ENCODE measurements at regions not wholly inside any gene's neighbourhood (a gene's known extent, or its start where the extent isn't known, plus 50 kb on each side); places are given as distances from the start of the nearest gene placed in this dataset.

DNA sequence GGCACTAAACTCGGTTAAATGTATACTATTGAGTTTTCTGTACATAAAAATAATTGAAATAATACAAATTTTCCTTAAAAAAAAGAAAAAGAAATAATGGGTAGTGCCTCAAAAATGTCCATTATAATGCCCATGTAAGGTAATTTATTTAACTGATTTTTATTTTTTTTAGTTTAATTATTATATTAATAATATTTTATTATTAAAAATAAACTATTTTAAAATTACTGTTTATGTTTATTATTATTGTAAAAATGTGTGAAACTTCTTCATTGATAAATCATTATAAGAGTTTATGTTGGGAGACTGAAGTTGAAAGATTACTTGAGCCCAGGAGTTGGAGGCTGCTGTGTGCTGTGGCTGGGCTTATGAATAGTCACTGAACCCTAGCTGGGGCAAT, 925.5 kb upstream of the EPHA7 start:
- no peaks in the 10 kb centered on the region for H3K27me3 ChIP-seq
- no peak overlapping the region for H3K4me3 ChIP-seq
- 73 to 91% methylated on average over 1 of the region's 1 CpG for WGBS, 2 donors
- no peak for DNase-seq (ENCODE audit: low spot score in 2 of 2)
- H3K36me3 ChIP-seq, result no peaks in the 10 kb centered on the region
- no peak for TF ChIP-seq EP300 (IDR thresholded peaks at IDR 0.05)
- TF ChIP-seq POLR2A (IDR thresholded peaks at IDR 0.05), result no peak
- TF ChIP-seq, protein P1, sequence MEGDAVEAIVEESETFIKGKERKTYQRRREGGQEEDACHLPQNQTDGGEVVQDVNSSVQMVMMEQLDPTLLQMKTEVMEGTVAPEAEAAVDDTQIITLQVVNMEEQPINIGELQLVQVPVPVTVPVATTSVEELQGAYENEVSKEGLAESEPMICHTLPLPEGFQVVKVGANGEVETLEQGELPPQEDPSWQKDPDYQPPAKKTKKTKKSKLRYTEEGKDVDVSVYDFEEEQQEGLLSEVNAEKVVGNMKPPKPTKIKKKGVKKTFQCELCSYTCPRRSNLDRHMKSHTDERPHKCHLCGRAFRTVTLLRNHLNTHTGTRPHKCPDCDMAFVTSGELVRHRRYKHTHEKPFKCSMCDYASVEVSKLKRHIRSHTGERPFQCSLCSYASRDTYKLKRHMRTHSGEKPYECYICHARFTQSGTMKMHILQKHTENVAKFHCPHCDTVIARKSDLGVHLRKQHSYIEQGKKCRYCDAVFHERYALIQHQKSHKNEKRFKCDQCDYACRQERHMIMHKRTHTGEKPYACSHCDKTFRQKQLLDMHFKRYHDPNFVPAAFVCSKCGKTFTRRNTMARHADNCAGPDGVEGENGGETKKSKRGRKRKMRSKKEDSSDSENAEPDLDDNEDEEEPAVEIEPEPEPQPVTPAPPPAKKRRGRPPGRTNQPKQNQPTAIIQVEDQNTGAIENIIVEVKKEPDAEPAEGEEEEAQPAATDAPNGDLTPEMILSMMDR (IDR thresholded peaks at IDR 0.05), result no peak
- H3K27ac ChIP-seq, result no peak overlapping the region
- no peaks in the 10 kb centered on the region for H3K4me1 ChIP-seq
- no peaks in the 10 kb centered on the region for H3K9me3 ChIP-seq

DNA sequence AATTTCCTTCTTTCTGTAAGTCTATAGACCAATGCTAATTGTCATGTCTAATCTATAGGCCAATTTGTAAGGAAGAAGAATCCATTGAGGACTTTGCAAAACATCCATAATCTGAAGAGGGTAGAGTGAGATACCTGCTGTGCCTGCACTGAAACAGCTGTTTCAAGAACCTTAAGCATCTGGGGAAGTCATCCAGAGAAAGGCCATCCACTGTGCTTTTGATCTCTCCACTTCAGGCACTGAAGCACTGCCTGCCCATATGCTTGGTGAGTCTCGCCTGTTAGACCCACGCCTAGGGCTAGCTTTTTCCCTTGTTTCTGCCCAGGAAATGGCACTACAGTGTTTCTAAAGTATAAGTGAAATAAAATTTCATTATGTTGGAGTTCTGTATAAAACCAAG, 921.8 kb upstream of the EPHA7 start:
- no peaks in the 10 kb centered on the region for H3K27me3 ChIP-seq
- TF ChIP-seq, protein P1 (IDR thresholded peaks at IDR 0.05), result no peak
- TF ChIP-seq POLR2A (IDR thresholded peaks at IDR 0.05), result no peak
- no peak for TF ChIP-seq EP300 (IDR thresholded peaks at IDR 0.05)
- H3K4me3 ChIP-seq, result no peak overlapping the region
- no peak overlapping the region for H3K27ac ChIP-seq
- DNase-seq (ENCODE audit: low spot score in 2 of 2), result no peak
- no peaks in the 10 kb centered on the region for H3K36me3 ChIP-seq
- WGBS, 2 donors, result 64 to 69% methylated on average over 2 of the region's 2 CpGs
- no peaks in the 10 kb centered on the region for H3K9me3 ChIP-seq
- H3K4me1 ChIP-seq, result no peaks in the 10 kb centered on the region

DNA sequence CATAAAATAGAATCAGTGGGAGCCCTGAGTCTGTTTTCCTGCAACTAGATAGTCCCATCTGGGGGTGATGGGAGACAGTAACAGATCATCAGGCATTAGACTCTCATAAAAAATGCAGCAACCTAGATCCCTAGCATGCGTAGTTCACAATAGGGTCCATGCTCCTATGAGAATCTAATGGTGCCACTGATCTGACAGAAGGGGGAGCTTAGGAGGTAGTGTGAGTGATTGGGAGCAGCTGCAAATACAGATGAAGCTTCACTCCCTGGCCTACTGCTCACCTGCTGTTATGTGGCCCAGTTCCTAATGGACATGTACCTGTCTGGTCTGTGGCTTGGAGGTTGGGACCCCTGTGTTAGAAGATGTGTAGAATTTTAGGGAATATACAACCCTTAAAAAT, 904.5 kb upstream of the EPHA7 start:
- Histone ChIP-seq H3K9me3 (no peaks in the 10 kb centered on the region), H3K27ac (no peak overlapping the region), H3K27me3 (no peaks in the 10 kb centered on the region), H3K36me3 (no peaks in the 10 kb centered on the region), H3K4me1 (no peaks in the 10 kb centered on the region), H3K4me3 (no peak overlapping the region)
- DNase-seq (ENCODE audit: low spot score in 2 of 2), result no peak
- TF ChIP-seq, protein P1 (IDR thresholded peaks at IDR 0.05), result no peak
- TF ChIP-seq POLR2A (IDR thresholded peaks at IDR 0.05) (no peak), EP300 (IDR thresholded peaks at IDR 0.05) (no peak)
- WGBS, 2 donors, result 82 to 90% methylated on average over 1 of the region's 1 CpG

DNA sequence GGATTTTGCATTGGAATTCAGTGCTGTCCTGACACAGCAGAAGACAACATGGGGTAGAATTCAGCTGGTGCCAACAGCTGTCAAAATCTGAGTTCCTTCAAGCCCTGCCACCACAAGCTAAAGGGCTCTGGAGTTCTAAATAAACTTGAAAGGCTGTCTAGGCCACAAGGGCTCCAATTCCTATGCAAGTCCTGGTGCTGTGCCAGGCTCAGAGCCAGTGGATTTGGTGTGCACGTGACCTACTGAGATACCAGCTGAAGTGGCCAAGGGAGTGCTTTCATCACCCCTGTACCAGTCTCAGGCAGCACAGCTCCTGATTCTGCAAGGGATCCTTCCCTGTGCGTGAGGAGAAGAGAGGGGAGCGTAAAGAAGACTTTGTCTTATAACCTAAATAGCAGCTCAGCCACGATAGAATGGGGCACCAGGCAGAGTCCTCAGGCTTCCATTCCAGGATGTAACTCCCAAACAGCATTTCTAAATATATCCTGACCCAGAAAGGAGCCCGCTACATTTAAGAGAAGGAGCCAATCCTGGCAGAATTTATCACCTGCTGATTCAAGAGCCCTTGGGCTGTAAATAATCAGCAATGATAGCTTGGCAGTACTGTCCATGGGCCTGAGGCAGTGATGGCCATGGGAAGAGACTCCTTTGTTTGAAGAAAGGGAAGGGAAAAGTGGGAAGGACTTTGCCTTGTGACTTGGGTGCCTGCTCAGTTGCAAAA, 881.2 kb upstream of the EPHA7 start:
- 86 to 91% methylated on average over 5 of the region's 5 CpGs for WGBS, 2 donors
- Histone ChIP-seq H3K4me1 (no peaks in the 10 kb centered on the region), H3K27ac (no peak overlapping the region), H3K4me3 (no peak overlapping the region), H3K36me3 (no peaks in the 10 kb centered on the region), H3K27me3 (no peaks in the 10 kb centered on the region), H3K9me3 (peaks cover 0 to 7% (median 0%) of the 10 kb centered on the region in 4 donors)
- TF ChIP-seq, protein P1 (IDR thresholded peaks at IDR 0.05), result no peak
- TF ChIP-seq POLR2A (IDR thresholded peaks at IDR 0.05), result no peak
- TF ChIP-seq EP300 (IDR thresholded peaks at IDR 0.05), result no peak
- no peak for DNase-seq (ENCODE audit: low spot score in 2 of 2)

DNA sequence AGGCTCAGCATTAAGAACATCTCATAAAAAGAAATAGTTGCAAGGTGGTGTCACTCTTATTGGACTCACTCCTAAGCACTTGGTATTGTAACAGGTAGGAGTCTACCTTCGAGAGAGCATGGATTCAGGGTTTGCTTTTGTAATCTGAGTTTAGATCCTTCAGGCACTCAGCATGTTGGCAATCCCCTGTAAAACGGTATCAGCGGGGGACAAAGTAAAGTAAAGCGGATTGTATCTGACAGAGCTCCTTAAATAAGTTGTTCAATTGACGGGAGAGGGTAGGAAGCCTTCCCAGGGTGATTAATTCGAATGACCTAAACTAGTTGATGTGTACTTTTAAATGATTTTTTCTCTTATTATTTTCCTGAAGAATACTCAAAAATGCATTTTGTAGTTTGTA, 869.8 kb upstream of the EPHA7 start:
- no peak for TF ChIP-seq EP300 (IDR thresholded peaks at IDR 0.05)
- TF ChIP-seq POLR2A (IDR thresholded peaks at IDR 0.05), result no peak
- TF ChIP-seq, protein P1 (IDR thresholded peaks at IDR 0.05), result no peak
- 83 to 88% methylated on average over 6 of the region's 6 CpGs for WGBS, 2 donors
- H3K27ac ChIP-seq, result no peak overlapping the region
- H3K4me3 ChIP-seq, result no peak overlapping the region
- no peaks in the 10 kb centered on the region for H3K9me3 ChIP-seq
- DNase-seq (ENCODE audit: low spot score in 2 of 2), result no peak
- H3K4me1 ChIP-seq, result no peaks in the 10 kb centered on the region
- no peaks in the 10 kb centered on the region for H3K36me3 ChIP-seq
- no peaks in the 10 kb centered on the region for H3K27me3 ChIP-seq

Measured in tibial nerve (tissue), 4 donors.